GM18907 (cell line): ENCODE measurements at regions not wholly inside any gene's neighbourhood (a gene's known extent, or its start where the extent isn't known, plus 50 kb on each side); places are given as distances from the start of the nearest gene placed in this dataset.
"Not testable (repeated sequence)": the region's sequence is repeated elsewhere in the genome, so short reads cannot be mapped to it uniquely, and the experiment has no call there.

Experiments used
- ATAC-seq: cut with Tn5 transposase; IDR thresholded peaks from one replicate; pipeline ENCODE4 v1.9.1; 2021; ENCODE audit warnings: mild to moderate bottlenecking, moderate library complexity; ENCODE audit not compliant: unreplicated experiment

GRCh38 chr18:71116535-71116934 is 827.7 kb downstream of the SOCS6 start:
- ATAC-seq: no peak

GRCh38 chr18:71115261-71115660 is 826.4 kb downstream of the SOCS6 start:
- ATAC-seq: no peak

- no peak for ATAC-seq
These were observed 825.8 kb downstream of the SOCS6 start for GRCh38 chr18:71114550-71115210.

GRCh38 chr18:71107244-71107643 is 818.4 kb downstream of the SOCS6 start:
- no peak for ATAC-seq

GRCh38 chr18:71106701-71107100 is 817.9 kb downstream of the SOCS6 start:
- ATAC-seq: no peak

- ATAC-seq: no peak
These were observed 817.2 kb downstream of the SOCS6 start for GRCh38 chr18:71105994-71106546.

- ATAC-seq: no peak
These were observed 816.4 kb downstream of the SOCS6 start for GRCh38 chr18:71105078-71105819.

GRCh38 chr18:71079606-71080005 is 790.8 kb downstream of the SOCS6 start:
- no peak for ATAC-seq

- no peak for ATAC-seq
These were observed 788.6 kb downstream of the SOCS6 start for GRCh38 chr18:71077451-71077850.

GRCh38 chr18:71075147-71075546 is 786.3 kb downstream of the SOCS6 start:
- no peak for ATAC-seq

GRCh38 chr18:71068338-71068737 is 779.5 kb downstream of the SOCS6 start:
- no peak for ATAC-seq

DNA sequence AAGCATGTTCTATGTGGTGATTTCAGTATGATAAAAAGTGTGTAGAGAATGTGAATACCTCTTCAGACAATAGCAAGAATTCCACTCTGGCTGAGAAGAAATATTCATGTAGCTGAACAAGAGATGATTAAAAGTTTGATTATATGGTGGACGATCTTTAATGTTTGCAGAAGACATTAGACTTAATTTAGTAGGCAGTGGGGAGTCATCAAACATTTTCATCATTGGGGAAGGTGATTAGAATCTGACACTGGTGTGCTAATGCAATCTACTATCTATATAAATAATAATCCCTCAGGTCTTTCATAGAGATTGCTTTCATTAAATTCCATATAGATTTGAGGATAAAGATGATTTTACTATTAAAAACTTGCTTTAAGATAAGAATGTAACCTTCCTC is 761.0 kb downstream of the SOCS6 start:
- no peak for ATAC-seq

- no peak for ATAC-seq
These were observed 759.0 kb downstream of the SOCS6 start for GRCh38 chr18:71047882-71048281.

GRCh38 chr18:71045331-71046065 is 756.7 kb downstream of the SOCS6 start:
- ATAC-seq: no peak

DNA sequence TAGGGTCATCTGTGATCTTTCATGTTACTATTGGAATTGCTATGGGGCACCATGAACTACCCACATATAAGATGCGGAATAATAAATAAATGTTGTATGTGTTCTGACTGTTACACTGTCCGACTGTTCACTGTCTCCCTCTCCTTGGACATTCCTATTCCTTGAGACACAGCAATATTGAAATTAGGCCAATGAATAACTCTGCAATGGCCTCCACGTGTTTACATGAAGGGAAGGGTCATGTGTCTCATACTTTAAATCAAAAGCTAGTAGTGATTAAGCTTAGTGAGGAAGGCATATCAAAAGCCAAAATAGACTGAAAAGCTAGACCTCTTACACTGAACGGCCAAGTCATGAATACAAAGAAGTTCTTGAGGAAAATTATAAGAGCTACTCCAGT is 751.3 kb downstream of the SOCS6 start:
- ATAC-seq: no peak

GRCh38 chr18:71038196-71038595 is 749.4 kb downstream of the SOCS6 start:
- no peak for ATAC-seq

- no peak for ATAC-seq
These were observed 747.9 kb downstream of the SOCS6 start for GRCh38 chr18:71036783-71037182.

- ATAC-seq: not testable (repeated sequence)
These were observed 742.7 kb downstream of the SOCS6 start for GRCh38 chr18:71031296-71032191.

GRCh38 chr18:71030085-71030484 is 741.2 kb downstream of the SOCS6 start:
- ATAC-seq: not testable (repeated sequence)

DNA sequence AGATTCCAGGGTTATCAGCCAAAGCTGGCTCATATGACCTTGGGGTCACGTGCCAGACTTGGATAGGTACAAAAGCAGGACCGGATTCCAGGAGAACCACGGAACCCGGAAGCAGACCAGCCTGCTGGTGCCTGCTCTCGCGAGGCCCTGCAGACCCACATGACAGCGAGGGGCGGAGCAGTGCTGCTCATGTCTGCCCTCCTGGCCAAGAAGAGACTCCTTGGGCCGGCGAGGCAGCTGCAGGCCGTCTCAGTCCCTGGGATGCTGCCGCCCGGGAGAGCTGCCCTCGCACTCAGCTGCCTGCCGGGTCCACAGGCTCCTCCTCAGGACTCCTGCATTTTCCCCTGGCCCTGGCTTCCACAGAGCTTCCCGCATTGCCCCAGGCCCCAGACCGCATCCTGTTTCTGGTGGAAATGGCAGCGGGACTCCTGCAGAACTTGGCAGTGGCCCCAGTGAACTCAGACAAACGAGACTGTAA is 739.5 kb downstream of the SOCS6 start:
- no peak for ATAC-seq
